GM18519 (cell line): ENCODE measurements at regions not wholly inside any gene's neighbourhood (a gene's known extent, or its start where the extent isn't known, plus 50 kb on each side); places are given as distances from the start of the nearest gene placed in this dataset.
A peak's percentile ranks its signal among the peaks of the same experiment; 100 is the strongest.
"Not testable (repeated sequence)": the region's sequence is repeated elsewhere in the genome, so short reads cannot be mapped to it uniquely, and the experiment has no call there.

Experiments used
- ATAC-seq: cut with Tn5 transposase; IDR thresholded peaks from one replicate; pipeline ENCODE4 v1.9.1; 2021; ENCODE audit warnings: mild to moderate bottlenecking, moderate library complexity; ENCODE audit not compliant: unreplicated experiment, low FRiP score

- no peak for ATAC-seq
These were observed 81.7 kb downstream of the IER5 start for GRCh38 chr1:181170194-181170593.

- ATAC-seq, result no peak
These were observed 83.6 kb downstream of the IER5 start for GRCh38 chr1:181172082-181172481.

GRCh38 chr1:181173761-181174447 lies 85.4 kb downstream of the IER5 start:
- ATAC-seq, result no peak

- no peak for ATAC-seq
These were observed 86.4 kb downstream of the IER5 start for GRCh38 chr1:181174861-181175260.

GRCh38 chr1:181175356-181175910 lies 86.9 kb downstream of the IER5 start:
- ATAC-seq, result no peak

- no peak for ATAC-seq
These were observed 87.5 kb downstream of the IER5 start for GRCh38 chr1:181175955-181176354.

- no peak for ATAC-seq
These were observed 89.9 kb downstream of the IER5 start for GRCh38 chr1:181178241-181178879.

GRCh38 chr1:181179279-181179986 lies 90.9 kb downstream of the IER5 start:
- ATAC-seq, result no peak

- no peak for ATAC-seq
These were observed 91.5 kb downstream of the IER5 start for GRCh38 chr1:181179987-181180365.

- no peak for ATAC-seq
These were observed 92.0 kb downstream of the IER5 start for GRCh38 chr1:181180407-181181031.

- no peak for ATAC-seq
These were observed 93.5 kb downstream of the IER5 start for GRCh38 chr1:181181792-181182585.

GRCh38 chr1:181184621-181185020 lies 96.1 kb downstream of the IER5 start:
- ATAC-seq, result no peak

- ATAC-seq, result no peak
These were observed 97.0 kb downstream of the IER5 start for GRCh38 chr1:181185461-181185860.

- ATAC-seq, result not testable (repeated sequence)
These were observed 97.6 kb downstream of the IER5 start for GRCh38 chr1:181186133-181186532.

- no peak for ATAC-seq
These were observed 99.0 kb downstream of the IER5 start for GRCh38 chr1:181187337-181188126.

GRCh38 chr1:181189245-181189644 lies 100.7 kb downstream of the IER5 start:
- ATAC-seq, result no peak

GRCh38 chr1:181189691-181190363 lies 101.3 kb downstream of the IER5 start:
- ATAC-seq, result peak; percentile 68

GRCh38 chr1:181190364-181191035 lies 102.0 kb downstream of the IER5 start:
- ATAC-seq, result no peak
